Osteoblast (primary cell): ENCODE measurements at regions not wholly inside any gene's neighbourhood (a gene's known extent, or its start where the extent isn't known, plus 50 kb on each side); places are given as distances from the start of the nearest gene placed in this dataset.

Source experiments
- DNase-seq: peaks from one replicate; pipeline ENCODE4 v3.0.0; 2011; ENCODE audit warnings: low spot score, mixed read lengths; ENCODE audit not compliant: insufficient read length; ENCODE audit errors: missing footprints
- H2AFZ ChIP-seq: 2 replicates; pipeline ENCODE4 v1.6.0; 2011; ENCODE audit warnings: mild to moderate bottlenecking, low read length
- H3K27ac ChIP-seq: 2 replicates; pipeline ENCODE4 v1.5.1; 2011; ENCODE audit warnings: mild to moderate bottlenecking, low read depth, low read length, moderate library complexity
- H3K27me3 ChIP-seq: 2 replicates; pipeline ENCODE4 v1.6.0; 2012; ENCODE audit warnings: mild to moderate bottlenecking, control low read depth, inconsistent platforms, low read length, moderate library complexity; ENCODE audit not compliant: insufficient read depth
- H3K36me3 ChIP-seq: 2 replicates; pipeline ENCODE4 v1.5.1; 2011; ENCODE audit warnings: mild to moderate bottlenecking, low read length, control low read depth, moderate library complexity; ENCODE audit not compliant: insufficient read depth
- H3K4me1 ChIP-seq: 2 replicates; pipeline ENCODE4 v1.5.1; 2011; ENCODE audit warnings: mild to moderate bottlenecking, low read length, control low read depth, moderate library complexity; ENCODE audit not compliant: insufficient read depth
- H3K4me2 ChIP-seq: 2 replicates; pipeline ENCODE4 v1.6.0; 2011; ENCODE audit warnings: mild to moderate bottlenecking, low read length; ENCODE audit not compliant: insufficient read depth
- H3K4me3 ChIP-seq: fragments of 200-600 bp; sonication (generic); 3 replicates; pipeline ENCODE4 v1.5.1; 2012; ENCODE audit warnings: mild to moderate bottlenecking, low read length, inconsistent platforms; ENCODE audit not compliant: insufficient read depth
- H3K79me2 ChIP-seq: 2 replicates; pipeline ENCODE4 v1.6.0; 2012; ENCODE audit warnings: mild to moderate bottlenecking, low read length, control low read depth, inconsistent platforms; ENCODE audit not compliant: insufficient read depth
- H3K9me3 ChIP-seq: 2 replicates; pipeline ENCODE4 v1.5.1; 2011; ENCODE audit warnings: low read depth, low read length, control low read depth
- H4K20me1 ChIP-seq: 2 replicates; pipeline ENCODE4 v1.6.0; 2012; ENCODE audit warnings: mild to moderate bottlenecking, low read length, control low read depth; ENCODE audit not compliant: insufficient read depth
- TF ChIP-seq, protein P1 (sequence below): IDR thresholded peaks from 2 replicates; pipeline ENCODE4 v1.5.1; 2011; ENCODE audit warnings: mild to moderate bottlenecking, low read depth, low read length, moderate library complexity; ENCODE audit errors: extremely low read depth

DNA sequence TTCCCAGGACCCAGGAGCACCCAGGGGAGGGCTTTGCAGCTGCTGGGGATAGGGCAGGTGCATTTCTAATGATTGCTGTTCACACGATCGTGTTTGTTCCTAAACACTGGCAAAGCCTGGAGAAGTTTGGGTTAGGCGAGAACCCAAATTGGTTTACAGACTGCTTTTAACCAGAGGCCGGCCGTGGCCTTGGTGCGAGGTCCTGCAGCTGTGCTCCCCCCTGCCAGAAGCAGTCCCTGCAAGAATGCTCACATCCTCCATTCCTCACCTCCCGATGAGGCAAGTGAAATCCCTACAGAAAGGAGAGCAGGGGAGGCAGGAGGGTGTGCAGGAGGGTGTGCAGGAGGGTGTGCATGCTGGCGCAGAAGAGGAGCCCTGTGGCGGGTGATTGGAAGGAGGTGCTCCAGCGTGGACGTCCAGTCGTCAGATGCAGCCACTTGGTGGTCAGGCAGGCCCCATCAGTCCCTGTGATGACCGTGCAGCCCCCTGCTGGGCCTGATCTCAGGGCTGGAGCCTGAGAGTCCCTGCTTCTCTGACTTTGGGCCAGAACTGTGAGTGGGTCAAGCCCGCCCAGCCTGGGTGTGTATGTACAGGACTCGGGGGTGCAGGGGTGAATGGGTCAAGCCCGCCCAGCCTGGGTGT lies 55.7 kb upstream of the FRMD1 start:
- H3K4me3 ChIP-seq = no peak overlapping the region
- TF ChIP-seq, protein P1, sequence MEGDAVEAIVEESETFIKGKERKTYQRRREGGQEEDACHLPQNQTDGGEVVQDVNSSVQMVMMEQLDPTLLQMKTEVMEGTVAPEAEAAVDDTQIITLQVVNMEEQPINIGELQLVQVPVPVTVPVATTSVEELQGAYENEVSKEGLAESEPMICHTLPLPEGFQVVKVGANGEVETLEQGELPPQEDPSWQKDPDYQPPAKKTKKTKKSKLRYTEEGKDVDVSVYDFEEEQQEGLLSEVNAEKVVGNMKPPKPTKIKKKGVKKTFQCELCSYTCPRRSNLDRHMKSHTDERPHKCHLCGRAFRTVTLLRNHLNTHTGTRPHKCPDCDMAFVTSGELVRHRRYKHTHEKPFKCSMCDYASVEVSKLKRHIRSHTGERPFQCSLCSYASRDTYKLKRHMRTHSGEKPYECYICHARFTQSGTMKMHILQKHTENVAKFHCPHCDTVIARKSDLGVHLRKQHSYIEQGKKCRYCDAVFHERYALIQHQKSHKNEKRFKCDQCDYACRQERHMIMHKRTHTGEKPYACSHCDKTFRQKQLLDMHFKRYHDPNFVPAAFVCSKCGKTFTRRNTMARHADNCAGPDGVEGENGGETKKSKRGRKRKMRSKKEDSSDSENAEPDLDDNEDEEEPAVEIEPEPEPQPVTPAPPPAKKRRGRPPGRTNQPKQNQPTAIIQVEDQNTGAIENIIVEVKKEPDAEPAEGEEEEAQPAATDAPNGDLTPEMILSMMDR = no peak
- H3K27ac ChIP-seq = no peak overlapping the region
- H4K20me1 ChIP-seq = no peaks in the 10 kb centered on the region
- no peak overlapping the region for H2AFZ ChIP-seq
- no peaks in the 10 kb centered on the region for H3K27me3 ChIP-seq
- H3K4me1 ChIP-seq = peaks cover 3% of the 10 kb centered on the region
- H3K4me2 ChIP-seq = no peak overlapping the region
- no peaks in the 10 kb centered on the region for H3K79me2 ChIP-seq
- no peak for DNase-seq
- no peaks in the 10 kb centered on the region for H3K9me3 ChIP-seq
- H3K36me3 ChIP-seq = no peaks in the 10 kb centered on the region

DNA sequence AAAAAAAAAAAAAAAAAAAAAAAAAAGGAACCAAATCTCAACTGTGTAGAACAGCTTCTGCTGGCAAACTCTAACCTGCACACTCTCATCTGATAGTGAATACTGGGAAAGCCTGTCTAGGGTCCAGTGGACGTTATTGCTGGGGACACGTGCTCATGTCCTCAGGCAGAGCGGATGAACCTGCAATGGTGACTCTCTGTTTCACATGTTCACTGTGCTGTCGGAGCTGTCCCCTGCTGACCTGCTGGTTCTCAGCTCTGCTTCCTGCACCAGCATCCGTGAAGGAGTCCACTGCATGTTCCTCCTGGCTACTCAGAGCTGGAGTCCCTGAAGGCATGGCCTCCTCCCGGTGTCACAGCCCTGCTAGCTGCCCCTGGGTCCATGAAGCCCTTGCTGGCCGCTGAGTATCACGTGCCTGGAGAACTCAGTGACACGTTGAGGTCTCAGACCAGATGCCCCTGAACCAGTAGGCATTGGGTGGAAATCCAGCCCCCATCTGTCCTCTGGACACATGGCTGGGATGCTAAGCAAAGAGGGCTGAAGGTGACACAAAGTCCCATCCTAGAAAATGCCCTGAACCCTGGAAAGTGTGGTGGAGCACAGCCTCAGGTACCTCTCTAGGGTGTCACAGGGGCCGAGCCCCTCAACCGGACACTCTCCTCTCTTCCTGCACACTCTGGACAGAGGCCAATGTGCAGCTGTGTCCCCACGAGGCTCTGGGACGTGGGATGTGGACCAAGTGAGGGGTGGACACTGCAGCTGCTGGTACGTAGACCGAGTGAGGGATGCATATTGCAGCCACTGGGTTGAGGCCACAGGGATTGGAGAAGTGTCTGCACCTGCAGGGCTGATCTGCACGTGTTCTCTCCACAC lies 54.9 kb upstream of the FRMD1 start:
- TF ChIP-seq, protein P1 = no peak
- H4K20me1 ChIP-seq = no peaks in the 10 kb centered on the region
- peak overlapping the region; percentile 67 for H3K4me2 ChIP-seq
- no peaks in the 10 kb centered on the region for H3K79me2 ChIP-seq
- H3K4me1 ChIP-seq = peaks cover 3% of the 10 kb centered on the region
- DNase-seq = peak; percentile 83
- H3K27ac ChIP-seq = no peak overlapping the region
- H3K4me3 ChIP-seq = peak overlapping the region; percentile 31
- no peaks in the 10 kb centered on the region for H3K9me3 ChIP-seq
- H3K27me3 ChIP-seq = no peaks in the 10 kb centered on the region
- H3K36me3 ChIP-seq = no peaks in the 10 kb centered on the region
- H2AFZ ChIP-seq = no peak overlapping the region

DNA sequence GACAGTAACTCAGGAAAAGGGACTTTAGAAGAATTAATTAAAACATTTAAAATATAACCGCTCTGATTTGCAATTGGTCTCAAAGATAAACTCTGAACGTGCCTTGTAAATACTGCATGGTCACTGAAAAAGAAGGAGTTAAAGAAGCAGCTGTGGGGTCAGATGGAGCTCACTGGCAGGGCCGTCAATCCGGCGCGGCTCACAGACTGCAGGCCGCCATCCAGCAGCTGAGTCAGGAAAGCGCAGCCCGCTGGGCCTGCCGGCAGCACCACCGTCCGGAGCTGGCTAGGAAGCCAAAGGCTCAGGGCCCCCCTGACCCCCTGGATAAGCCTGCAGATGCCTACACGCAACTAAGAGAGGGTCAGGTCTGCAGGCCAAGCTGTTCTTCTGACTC lies 54.2 kb upstream of the FRMD1 start:
- H3K4me2 ChIP-seq = peak overlapping the region; percentile 67
- DNase-seq = peak; percentile 93
- TF ChIP-seq, protein P1 = no peak
- H2AFZ ChIP-seq = no peak overlapping the region
- H4K20me1 ChIP-seq = no peaks in the 10 kb centered on the region
- no peaks in the 10 kb centered on the region for H3K79me2 ChIP-seq
- H3K36me3 ChIP-seq = no peaks in the 10 kb centered on the region
- no peaks in the 10 kb centered on the region for H3K27me3 ChIP-seq
- no peaks in the 10 kb centered on the region for H3K9me3 ChIP-seq
- H3K4me1 ChIP-seq = peaks cover 3% of the 10 kb centered on the region
- H3K27ac ChIP-seq = no peak overlapping the region
- peak overlapping the region; percentile 31 for H3K4me3 ChIP-seq

DNA sequence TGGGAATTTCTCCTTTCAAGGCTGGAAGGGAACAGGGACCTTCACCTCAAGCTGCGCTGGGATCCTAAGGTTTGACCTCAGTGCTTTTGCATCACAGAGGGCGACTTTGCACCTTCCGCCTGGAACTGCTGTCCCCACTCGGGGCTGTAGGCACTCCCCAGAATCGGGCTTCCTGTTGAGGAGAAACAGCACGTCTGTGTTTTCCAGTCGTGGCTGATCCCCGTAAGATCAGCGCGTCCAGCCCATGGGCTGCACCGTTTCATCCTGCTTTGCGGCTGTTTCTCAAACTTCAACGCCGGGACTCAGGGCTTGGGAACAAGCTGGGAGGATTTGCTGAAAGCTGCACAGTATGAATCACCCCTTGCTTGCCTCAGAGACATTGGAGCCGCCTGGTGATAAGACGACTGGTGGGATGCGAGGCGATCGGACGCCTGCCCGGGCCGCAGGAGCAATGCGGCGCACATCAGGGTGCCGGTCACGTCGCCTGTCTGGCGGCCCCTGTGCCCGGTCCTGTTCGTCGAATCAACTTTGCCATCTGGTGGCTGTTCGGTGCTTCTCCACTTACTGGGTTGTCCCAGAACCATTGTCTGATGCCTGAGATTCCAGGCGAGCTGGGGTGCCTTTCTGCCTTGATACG lies 53.6 kb upstream of the FRMD1 start:
- Histone ChIP-seq H3K4me2 (peak overlapping the region; percentile 67), H3K36me3 (no peaks in the 10 kb centered on the region), H3K27ac (no peak overlapping the region), H4K20me1 (no peaks in the 10 kb centered on the region), H3K4me3 (peak overlapping the region; percentile 10), H3K4me1 (peaks cover 3% of the 10 kb centered on the region), H3K27me3 (no peaks in the 10 kb centered on the region), H3K9me3 (no peaks in the 10 kb centered on the region), H2AFZ (no peak overlapping the region), H3K79me2 (no peaks in the 10 kb centered on the region)
- DNase-seq = no peak
- TF ChIP-seq, protein P1 = peak; percentile 31
